Keratinocyte (primary cell): ENCODE measurements at regions not wholly inside any gene's neighbourhood (a gene's known extent, or its start where the extent isn't known, plus 50 kb on each side); places are given as distances from the start of the nearest gene placed in this dataset.

Experiments used
- EZH2 ChIP-seq: IDR thresholded peaks from one replicate; pipeline ENCODE4 v1.6.1; 2012; ENCODE audit warnings: inconsistent platforms, mild to moderate bottlenecking, low read length, moderate library complexity
- TF ChIP-seq, protein P1 (sequence below), 3 experiments: IDR thresholded peaks in 1 of 3; conservative IDR thresholded peaks in 1 of 3; optimal IDR thresholded peaks in 1 of 3; 2 replicates in 2 of 3; 3 replicates in 1 of 3; pipeline versions ENCODE3 to v1.5.1; 2011; ENCODE audit warnings: low read length in 3 of 3, mild to moderate bottlenecking in 3 of 3, moderate library complexity in 2 of 3, control low read depth in 1 of 3, inconsistent platforms in 1 of 3; ENCODE audit not compliant: insufficient read depth in 2 of 3; ENCODE audit errors: extremely low read depth in 1 of 3

DNA sequence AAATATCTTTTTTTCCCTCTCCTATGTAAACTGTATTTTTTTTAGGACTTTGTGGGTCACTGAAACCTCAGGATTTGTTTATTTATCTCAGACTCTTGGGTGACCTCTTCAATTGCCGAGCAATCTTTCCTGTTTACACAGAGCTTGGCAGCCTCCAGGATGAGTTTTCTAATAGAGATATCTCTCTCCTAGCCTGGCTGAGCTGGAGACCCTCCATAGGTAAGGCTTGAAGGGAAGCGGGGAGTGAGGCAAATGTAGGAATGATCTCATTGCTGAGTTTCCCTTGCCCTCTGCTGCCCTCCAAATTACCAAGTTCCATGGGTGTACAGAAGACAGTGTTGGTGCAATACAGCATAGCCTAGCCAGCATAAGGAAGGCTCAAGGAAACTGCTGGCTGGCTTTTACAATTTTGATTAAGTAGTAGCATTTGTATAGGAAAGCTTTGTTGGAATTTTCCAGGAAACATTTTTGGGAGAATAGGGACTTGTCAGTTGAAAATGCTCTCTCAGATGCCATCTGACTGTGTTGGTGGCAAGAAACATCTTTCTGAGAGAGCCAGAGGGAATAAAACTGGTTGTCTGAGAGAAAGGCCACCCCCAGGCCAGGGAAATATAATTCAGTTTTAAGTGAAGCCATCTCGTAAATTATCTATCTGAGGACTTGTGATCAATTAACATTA lies 116.0 kb downstream of the NMUR2 start:
- TF ChIP-seq, protein P1, sequence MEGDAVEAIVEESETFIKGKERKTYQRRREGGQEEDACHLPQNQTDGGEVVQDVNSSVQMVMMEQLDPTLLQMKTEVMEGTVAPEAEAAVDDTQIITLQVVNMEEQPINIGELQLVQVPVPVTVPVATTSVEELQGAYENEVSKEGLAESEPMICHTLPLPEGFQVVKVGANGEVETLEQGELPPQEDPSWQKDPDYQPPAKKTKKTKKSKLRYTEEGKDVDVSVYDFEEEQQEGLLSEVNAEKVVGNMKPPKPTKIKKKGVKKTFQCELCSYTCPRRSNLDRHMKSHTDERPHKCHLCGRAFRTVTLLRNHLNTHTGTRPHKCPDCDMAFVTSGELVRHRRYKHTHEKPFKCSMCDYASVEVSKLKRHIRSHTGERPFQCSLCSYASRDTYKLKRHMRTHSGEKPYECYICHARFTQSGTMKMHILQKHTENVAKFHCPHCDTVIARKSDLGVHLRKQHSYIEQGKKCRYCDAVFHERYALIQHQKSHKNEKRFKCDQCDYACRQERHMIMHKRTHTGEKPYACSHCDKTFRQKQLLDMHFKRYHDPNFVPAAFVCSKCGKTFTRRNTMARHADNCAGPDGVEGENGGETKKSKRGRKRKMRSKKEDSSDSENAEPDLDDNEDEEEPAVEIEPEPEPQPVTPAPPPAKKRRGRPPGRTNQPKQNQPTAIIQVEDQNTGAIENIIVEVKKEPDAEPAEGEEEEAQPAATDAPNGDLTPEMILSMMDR (optimal IDR thresholded peaks at IDR 0.05 in 1 of 3, IDR thresholded peaks at IDR 0.05 in 1 of 3, conservative IDR thresholded peaks at IDR 0.05 in 1 of 3; ENCODE audit: extremely low read depth in 1 of 3, insufficient read depth in 2 of 3, low read length in 3 of 3), result no peak
- no peak for TF ChIP-seq EZH2
